ENCODE measurements at regions not wholly inside any gene's neighbourhood (a gene's known extent, or its start where the extent isn't known, plus 50 kb on each side); places are given as distances from the start of the nearest gene placed in this dataset.

- H3K9me3 Mint-ChIP-seq: peaks cover 10 to 13% of the 10 kb centered on the region in 2 donors
- H3K27me3 Mint-ChIP-seq (ENCODE audit: low read depth in 2 of 2): no peaks in the 10 kb centered on the region
- intact Hi-C loops (cut with micrococcal nuclease): no loop called here
- Histone ChIP-seq H3K27me3 (ENCODE audit: control insufficient read depth, insufficient read depth, low read length) (no peaks in the 10 kb centered on the region), H3K4me3 (ENCODE audit: low read length) (no peak overlapping the region), H3K27ac (ENCODE audit: low read length) (no peak overlapping the region), H3K36me3 (ENCODE audit: control insufficient read depth, insufficient read depth, low read length) (no peaks in the 10 kb centered on the region), H3K9me3 (ENCODE audit: control insufficient read depth, insufficient read depth, low read length) (peaks cover 9% of the 10 kb centered on the region), H3K4me1 (ENCODE audit: control insufficient read depth, insufficient read depth, low read length) (no peaks in the 10 kb centered on the region)
- H3K27ac Mint-ChIP-seq: no peak overlapping the region
- no peak overlapping the region for H3K4me3 Mint-ChIP-seq
- no CpG with 5 or more reads among the region's 1 CpG for WGBS (ENCODE audit: insufficient coverage)
- no peak for TF ChIP-seq CTCF (IDR thresholded peaks at IDR 0.05)
- no peak for ATAC-seq
- H3K4me1 Mint-ChIP-seq: no peaks in the 10 kb centered on the region
- no peaks in the 10 kb centered on the region for H3K36me3 Mint-ChIP-seq
- no peak for DNase-seq
These were observed 653.3 kb upstream of the MIS18BP1 start for GRCh38 chr14:45906257-45906656.

- intact Hi-C loops (cut with micrococcal nuclease): no loop called here
- Mint-ChIP-seq H3K27ac (no peak overlapping the region), H3K4me1 (no peaks in the 10 kb centered on the region), H3K27me3 (ENCODE audit: low read depth in 2 of 2) (no peaks in the 10 kb centered on the region), H3K36me3 (no peaks in the 10 kb centered on the region), H3K9me3 (peaks cover 12 to 13% of the 10 kb centered on the region in 2 donors), H3K4me3 (no peak overlapping the region)
- Histone ChIP-seq H3K27ac (ENCODE audit: low read length) (no peak overlapping the region), H3K27me3 (ENCODE audit: control insufficient read depth, insufficient read depth, low read length) (no peaks in the 10 kb centered on the region), H3K9me3 (ENCODE audit: control insufficient read depth, insufficient read depth, low read length) (peaks cover 7% of the 10 kb centered on the region), H3K4me1 (ENCODE audit: control insufficient read depth, insufficient read depth, low read length) (no peaks in the 10 kb centered on the region), H3K36me3 (ENCODE audit: control insufficient read depth, insufficient read depth, low read length) (no peaks in the 10 kb centered on the region), H3K4me3 (ENCODE audit: low read length) (no peak overlapping the region)
- ATAC-seq: no peak
- no peak for DNase-seq
- WGBS (ENCODE audit: insufficient coverage): 88% methylated on average over 1 of the region's 1 CpG
- no peak for TF ChIP-seq CTCF (IDR thresholded peaks at IDR 0.05)
These were observed 652.7 kb upstream of the MIS18BP1 start for GRCh38 chr14:45905672-45906071.

- Mint-ChIP-seq H3K9me3 (peaks cover 13 to 16% of the 10 kb centered on the region in 2 donors), H3K27ac (no peak overlapping the region), H3K4me1 (no peaks in the 10 kb centered on the region), H3K4me3 (no peak overlapping the region), H3K36me3 (no peaks in the 10 kb centered on the region), H3K27me3 (ENCODE audit: low read depth in 2 of 2) (no peaks in the 10 kb centered on the region)
- Histone ChIP-seq H3K27ac (ENCODE audit: low read length) (no peak overlapping the region), H3K27me3 (ENCODE audit: control insufficient read depth, insufficient read depth, low read length) (no peaks in the 10 kb centered on the region), H3K4me1 (ENCODE audit: control insufficient read depth, insufficient read depth, low read length) (no peaks in the 10 kb centered on the region), H3K9me3 (ENCODE audit: control insufficient read depth, insufficient read depth, low read length) (peaks cover 4% of the 10 kb centered on the region), H3K36me3 (ENCODE audit: control insufficient read depth, insufficient read depth, low read length) (no peaks in the 10 kb centered on the region), H3K4me3 (ENCODE audit: low read length) (no peak overlapping the region)
- ATAC-seq (no peak), DNase-seq (no peak)
- no CpG with 5 or more reads among the region's 1 CpG for WGBS (ENCODE audit: insufficient coverage)
- no peak for TF ChIP-seq CTCF (IDR thresholded peaks at IDR 0.05)
- intact Hi-C loops (cut with micrococcal nuclease): no loop called here
These were observed 651.3 kb upstream of the MIS18BP1 start for GRCh38 chr14:45904314-45904713.

- Mint-ChIP-seq H3K36me3 (no peaks in the 10 kb centered on the region), H3K27me3 (ENCODE audit: low read depth in 2 of 2) (no peaks in the 10 kb centered on the region), H3K4me1 (no peaks in the 10 kb centered on the region), H3K9me3 (peaks cover 12 to 20% of the 10 kb centered on the region in 2 donors), H3K27ac (no peak overlapping the region), H3K4me3 (no peak overlapping the region)
- no peak overlapping the region for H3K4me3 ChIP-seq (ENCODE audit: low read length)
- ATAC-seq (no peak), DNase-seq (no peak)
- peaks cover 4% of the 10 kb centered on the region for H3K9me3 ChIP-seq (ENCODE audit: control insufficient read depth, insufficient read depth, low read length)
- H3K27me3 ChIP-seq (ENCODE audit: control insufficient read depth, insufficient read depth, low read length): no peaks in the 10 kb centered on the region
- no peaks in the 10 kb centered on the region for H3K36me3 ChIP-seq (ENCODE audit: control insufficient read depth, insufficient read depth, low read length)
- no peaks in the 10 kb centered on the region for H3K4me1 ChIP-seq (ENCODE audit: control insufficient read depth, insufficient read depth, low read length)
- intact Hi-C loops (cut with micrococcal nuclease): no loop called here
- H3K27ac ChIP-seq (ENCODE audit: low read length): no peak overlapping the region
- no peak for TF ChIP-seq CTCF (IDR thresholded peaks at IDR 0.05)
- WGBS (ENCODE audit: insufficient coverage): 80% methylated on average over 1 of the region's 3 CpGs
These were observed 649.2 kb upstream of the MIS18BP1 start for GRCh38 chr14:45902241-45902640.
